ENCODE measurements at regions not wholly inside any gene's neighbourhood (a gene's known extent, or its start where the extent isn't known, plus 50 kb on each side); places are given as distances from the start of the nearest gene placed in this dataset.
A peak's percentile ranks its signal among the peaks of the same experiment; 100 is the strongest.

DNA sequence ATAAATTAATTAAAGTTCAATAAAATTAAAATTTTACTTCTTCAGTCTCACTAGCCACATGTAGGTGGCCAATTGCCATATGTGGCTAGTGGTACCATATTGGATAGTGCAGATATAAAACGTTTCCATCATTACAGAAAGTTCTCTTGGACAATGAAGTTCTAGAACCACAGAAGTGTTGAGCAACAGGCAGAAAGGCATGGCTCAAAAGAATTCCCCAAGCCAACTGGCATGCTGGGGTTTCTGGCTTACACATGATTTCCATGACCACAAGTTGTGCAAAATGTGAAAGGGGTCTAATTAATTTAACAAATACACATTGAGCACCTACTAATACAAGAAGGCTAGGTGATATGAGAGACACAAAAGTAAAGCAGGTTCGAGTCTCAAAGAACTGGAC, 72.2 kb upstream of the CDC42BPA start:
- Histone ChIP-seq H2AFZ (ENCODE audit: low read depth, low read length) (no peak overlapping the region), H3K36me3 (ENCODE audit: control insufficient read depth in 2 of 2, extremely low read depth in 1 of 2, insufficient read depth in 2 of 2, low read length in 2 of 2) (no peaks in the 10 kb centered on the region), H3K4me1 (ENCODE audit: control insufficient read depth, extremely low read depth, insufficient read depth, low read length) (no peaks in the 10 kb centered on the region), H3K9ac (replicated peaks; ENCODE audit: extremely low read depth, insufficient read depth, low read length) (no peak overlapping the region), H3K4me3 (replicated peaks in 1 of 3; ENCODE audit: insufficient read depth in 1 of 3, low read depth in 1 of 3, low read length in 3 of 3) (no peak overlapping the region), H3K79me2 (ENCODE audit: control insufficient read depth, insufficient read depth, low read length) (no peaks in the 10 kb centered on the region), H3K9me3 (replicated peaks; ENCODE audit: control insufficient read depth, insufficient read depth, low read length) (no peaks in the 10 kb centered on the region), H3K27me3 (ENCODE audit: control insufficient read depth in 2 of 2, insufficient read depth in 2 of 2, low read length in 2 of 2) (no peaks in the 10 kb centered on the region), H4K20me1 (replicated peaks; ENCODE audit: control insufficient read depth, extremely low read depth, insufficient read depth, low read length) (no peaks in the 10 kb centered on the region), H3K4me2 (ENCODE audit: insufficient read depth, low read length) (no peak overlapping the region), H3K27ac (ENCODE audit: insufficient read depth, low read depth, low read length) (no peak overlapping the region), H3K9me1 (replicated peaks; ENCODE audit: control insufficient read depth, extremely low read depth, insufficient read depth, low read length) (no peaks in the 10 kb centered on the region)
- intact Hi-C loops (cut with micrococcal nuclease) = no loop called here
- no peak for DNase-seq (ENCODE audit: low read depth, low spot score)
- TF ChIP-seq, protein P1, sequence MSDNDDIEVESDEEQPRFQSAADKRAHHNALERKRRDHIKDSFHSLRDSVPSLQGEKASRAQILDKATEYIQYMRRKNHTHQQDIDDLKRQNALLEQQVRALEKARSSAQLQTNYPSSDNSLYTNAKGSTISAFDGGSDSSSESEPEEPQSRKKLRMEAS (IDR thresholded peaks at IDR 0.05; ENCODE audit: insufficient read depth, insufficient read length) = no peak
- TF ChIP-seq JUN (IDR thresholded peaks at IDR 0.05; ENCODE audit: borderline replicate concordance, insufficient read depth, insufficient read length, low read depth) (no peak), POLR2A (IDR thresholded peaks at IDR 0.05; ENCODE audit: low read depth, low read length) (no peak)
- dilution Hi-C loops (cut with MboI; ENCODE audit: extremely low pct_ligation_motif_present, low sequenced_read_pairs) = no loop called here
- BruUV-seq (replicated peaks) = no TSS peak
- ChIA-PET POLR2A (no interaction called here), CTCF (no interaction called here)
- no peak for FAIRE-seq

DNA sequence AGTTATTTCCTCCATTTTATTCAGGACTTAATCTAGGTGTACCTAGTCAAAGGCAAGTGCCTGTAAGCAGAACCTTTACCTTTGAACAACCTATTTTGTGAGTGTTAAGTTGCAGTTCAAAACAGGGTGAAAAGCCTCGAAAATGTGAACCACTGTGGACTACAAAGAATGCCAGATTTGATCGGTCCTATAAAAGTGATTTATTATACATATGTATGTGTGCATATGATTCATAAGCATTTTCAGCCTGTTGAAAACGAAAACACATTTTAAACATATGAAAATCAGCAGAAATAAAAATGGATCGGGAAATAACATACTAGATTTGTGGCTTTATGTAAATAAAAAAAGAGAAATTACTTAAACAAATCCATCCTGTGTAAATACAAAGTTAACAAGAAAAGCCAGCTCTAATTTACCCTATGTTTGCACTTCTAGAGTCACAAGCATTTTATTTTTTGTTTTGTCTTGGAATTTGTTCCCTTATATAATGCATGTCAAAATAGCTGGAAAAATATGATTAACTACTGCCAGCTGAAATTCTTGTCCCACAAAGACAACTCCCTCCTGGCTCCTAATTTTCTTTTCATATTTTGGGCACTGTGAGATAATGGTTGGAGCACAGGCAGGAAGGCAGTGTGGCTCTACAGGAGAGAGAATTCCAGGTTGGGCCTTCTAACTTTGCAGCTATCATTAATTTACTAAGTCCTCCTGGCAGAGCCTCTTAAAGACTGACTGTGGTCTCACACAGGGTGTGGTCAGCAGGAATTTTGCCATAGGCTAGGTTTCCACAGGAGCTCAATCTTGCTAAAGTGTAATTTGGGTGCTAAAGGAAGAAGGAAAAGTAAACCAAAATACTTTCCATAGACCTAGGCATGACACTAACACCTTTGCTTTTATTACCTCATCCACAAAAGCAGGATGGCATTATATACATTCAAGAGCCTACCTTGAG, 70.2 kb upstream of the CDC42BPA start:
- intact Hi-C loops (cut with micrococcal nuclease) = no loop called here
- dilution Hi-C loops (cut with MboI; ENCODE audit: extremely low pct_ligation_motif_present, low sequenced_read_pairs) = no loop called here
- FAIRE-seq (peak; percentile 12), DNase-seq (ENCODE audit: low read depth, low spot score) (no peak)
- CTCF ChIA-PET = interaction anchor here (1.4 kb wide), 2 partner anchors 10 to 18 kb away, joined by 3 to 5 read pairs; no protein-coding TSS in a partner anchor
- peak overlapping the region; percentile 19 for H2AFZ ChIP-seq (ENCODE audit: low read depth, low read length)
- POLR2A ChIA-PET = no interaction called here
- BruUV-seq (replicated peaks) = no TSS peak
- H3K4me2 ChIP-seq (ENCODE audit: insufficient read depth, low read length) = no peak overlapping the region
- H3K9ac ChIP-seq (replicated peaks; ENCODE audit: extremely low read depth, insufficient read depth, low read length) = no peak overlapping the region
- H3K4me1 ChIP-seq (ENCODE audit: control insufficient read depth, extremely low read depth, insufficient read depth, low read length) = no peaks in the 10 kb centered on the region
- H3K27ac ChIP-seq (ENCODE audit: insufficient read depth, low read depth, low read length) = no peak overlapping the region
- no peaks in the 10 kb centered on the region for H3K79me2 ChIP-seq (ENCODE audit: control insufficient read depth, insufficient read depth, low read length)
- no peak for TF ChIP-seq POLR2AphosphoS5 (IDR thresholded peaks at IDR 0.05; ENCODE audit: insufficient read depth, low read depth, low read length)
- no peak for TF ChIP-seq POLR2A (IDR thresholded peaks at IDR 0.05; ENCODE audit: low read depth, low read length)
- TF ChIP-seq, protein P1 (IDR thresholded peaks at IDR 0.05; ENCODE audit: insufficient read depth, insufficient read length) = no peak
- TF ChIP-seq, protein P2, sequence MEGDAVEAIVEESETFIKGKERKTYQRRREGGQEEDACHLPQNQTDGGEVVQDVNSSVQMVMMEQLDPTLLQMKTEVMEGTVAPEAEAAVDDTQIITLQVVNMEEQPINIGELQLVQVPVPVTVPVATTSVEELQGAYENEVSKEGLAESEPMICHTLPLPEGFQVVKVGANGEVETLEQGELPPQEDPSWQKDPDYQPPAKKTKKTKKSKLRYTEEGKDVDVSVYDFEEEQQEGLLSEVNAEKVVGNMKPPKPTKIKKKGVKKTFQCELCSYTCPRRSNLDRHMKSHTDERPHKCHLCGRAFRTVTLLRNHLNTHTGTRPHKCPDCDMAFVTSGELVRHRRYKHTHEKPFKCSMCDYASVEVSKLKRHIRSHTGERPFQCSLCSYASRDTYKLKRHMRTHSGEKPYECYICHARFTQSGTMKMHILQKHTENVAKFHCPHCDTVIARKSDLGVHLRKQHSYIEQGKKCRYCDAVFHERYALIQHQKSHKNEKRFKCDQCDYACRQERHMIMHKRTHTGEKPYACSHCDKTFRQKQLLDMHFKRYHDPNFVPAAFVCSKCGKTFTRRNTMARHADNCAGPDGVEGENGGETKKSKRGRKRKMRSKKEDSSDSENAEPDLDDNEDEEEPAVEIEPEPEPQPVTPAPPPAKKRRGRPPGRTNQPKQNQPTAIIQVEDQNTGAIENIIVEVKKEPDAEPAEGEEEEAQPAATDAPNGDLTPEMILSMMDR (IDR thresholded peaks at IDR 0.05; ENCODE audit: extremely low read depth in 1 of 2, insufficient read depth in 1 of 2, low read depth in 1 of 2, low read length in 2 of 2) = no peak
- no peaks in the 10 kb centered on the region for H4K20me1 ChIP-seq (replicated peaks; ENCODE audit: control insufficient read depth, extremely low read depth, insufficient read depth, low read length)
- H3K4me3 ChIP-seq (replicated peaks in 1 of 3; ENCODE audit: insufficient read depth in 1 of 3, low read depth in 1 of 3, low read length in 3 of 3) = no peak overlapping the region
- H3K9me1 ChIP-seq (replicated peaks; ENCODE audit: control insufficient read depth, extremely low read depth, insufficient read depth, low read length) = no peaks in the 10 kb centered on the region
- no peaks in the 10 kb centered on the region for H3K27me3 ChIP-seq (ENCODE audit: control insufficient read depth in 2 of 2, insufficient read depth in 2 of 2, low read length in 2 of 2)
- no peaks in the 10 kb centered on the region for H3K9me3 ChIP-seq (replicated peaks; ENCODE audit: control insufficient read depth, insufficient read depth, low read length)
- H3K36me3 ChIP-seq (ENCODE audit: control insufficient read depth in 2 of 2, extremely low read depth in 1 of 2, insufficient read depth in 2 of 2, low read length in 2 of 2) = no peaks in the 10 kb centered on the region

All from endothelial cell of umbilical vein (primary cell).